T-cell (primary cell): ENCODE measurements at regions not wholly inside any gene's neighbourhood (a gene's known extent, or its start where the extent isn't known, plus 50 kb on each side); places are given as distances from the start of the nearest gene placed in this dataset.

Source experiments
- ATAC-seq, 4 experiments: fragments of 200-7000 bp in 3 of 4; fragments of 150-1000 bp in 1 of 4; cut with Tn5 transposase; replicated peaks in 1 of 4; 1 replicate in 3 of 4; 2 replicates in 1 of 4; pipeline ENCODE4 v1.10.0; 2021; ENCODE audit warnings: moderate library complexity in 3 of 4, mild to moderate bottlenecking in 2 of 4, moderate number of reproducible peaks in 1 of 4
- CTCF ChIA-PET, 2 donors: fragments of 300-600 bp; sonication (Branson Sonifier 250); formaldehyde crosslinking; loops; one replicate each; lab custom pipeline; 2022; ENCODE audit warnings: antibody characterized with exemption in 2 of 2; lab: Charles Lee
- POLR2A ChIA-PET, 2 donors: fragments of 300-600 bp; sonication (Branson Sonifier 250); formaldehyde crosslinking; loops; one replicate each; lab custom pipeline; 2022; ENCODE audit warnings: antibody characterized with exemption in 2 of 2; lab: Charles Lee
- DNase-seq, 35 experiments: peaks; one replicate each; pipeline versions ENCODE4 v3.0.0 to v3.0.0-alpha.2; 2013 to 2023
- H3K27ac ChIP-seq: one replicate; pipeline ENCODE4 v1.5.1; 2013; ENCODE audit warnings: low read length
- H3K27me3 ChIP-seq, 2 experiments: replicated peaks in 1 of 2; 1 replicate in 1 of 2; 2 replicates in 1 of 2; pipeline versions ENCODE4 v1.6.1 to v1.7.0; 2013; ENCODE audit warnings: low read length in 1 of 2, mixed read lengths in 1 of 2; ENCODE audit not compliant: control insufficient read depth in 2 of 2, insufficient read depth in 2 of 2; ENCODE audit errors: extremely low read depth in 1 of 2
- H3K36me3 ChIP-seq, 2 donors: 1 replicate in 1 of 2; 2 replicates in 1 of 2; pipeline versions ENCODE4 v1.6.1 to v1.7.0; 2013; ENCODE audit warnings: low read length in 1 of 2; ENCODE audit not compliant: control insufficient read depth in 2 of 2, insufficient read depth in 1 of 2; ENCODE audit errors: extremely low read depth in 1 of 2
- H3K4me1 ChIP-seq, 2 experiments: 1 replicate in 1 of 2; 2 replicates in 1 of 2; pipeline versions ENCODE4 v1.6.1 to v1.7.0; 2013; ENCODE audit warnings: low read length in 2 of 2, mixed read lengths in 1 of 2; ENCODE audit not compliant: insufficient read depth in 2 of 2, control insufficient read depth in 1 of 2; ENCODE audit errors: extremely low read depth in 1 of 2
- H3K4me3 ChIP-seq, 2 donors: 1 replicate in 1 of 2; 2 replicates in 1 of 2; pipeline versions ENCODE4 v1.5.1 to v1.7.0; 2013; ENCODE audit warnings: mild to moderate bottlenecking in 2 of 2, low read length in 1 of 2, moderate library complexity in 1 of 2; ENCODE audit not compliant: control insufficient read depth in 1 of 2; ENCODE audit errors: extremely low read depth in 1 of 2
- H3K9me3 ChIP-seq: 2 replicates; pipeline ENCODE4 v1.7.0; 2013
- H3K27ac Mint-ChIP-seq, 2 donors: one replicate each; pipeline ENCODE4 v1.8.0; 2020 to 2021; ENCODE audit warnings: mild to moderate bottlenecking in 2 of 2, mixed read lengths in 2 of 2
- H3K27me3 Mint-ChIP-seq, 2 donors: one replicate each; pipeline ENCODE4 v1.8.0; 2021 to 2022; ENCODE audit warnings: mixed read lengths in 2 of 2
- H3K36me3 Mint-ChIP-seq: one replicate; pipeline ENCODE4 v1.8.0; 2021; ENCODE audit warnings: mixed read lengths
- H3K4me1 Mint-ChIP-seq, 3 donors: one replicate each; pipeline ENCODE4 v1.8.0; 2020 to 2022; ENCODE audit warnings: mixed read lengths in 3 of 3, mild to moderate bottlenecking in 1 of 3
- H3K4me3 Mint-ChIP-seq, 3 donors: one replicate each; pipeline ENCODE4 v1.8.0; 2020 to 2022; ENCODE audit warnings: mild to moderate bottlenecking in 3 of 3, mixed read lengths in 3 of 3, moderate library complexity in 3 of 3
- H3K9me3 Mint-ChIP-seq, 3 donors: one replicate each; pipeline ENCODE4 v1.8.0; 2020 to 2022; ENCODE audit warnings: mixed read lengths in 3 of 3
- WGBS: methylation state at CpG from one replicate; pipeline ENCODE4 v1.1.5; 2013; ENCODE audit warnings: missing lambda C conversion rate; ENCODE audit not compliant: insufficient coverage; 5-methylcytosine and 5-hydroxymethylcytosine counted together

- Histone ChIP-seq H3K9me3 (no peaks in the 10 kb centered on the region), H3K27me3 (no peaks in the 10 kb centered on the region), H3K27ac (no peak overlapping the region), H3K4me1 (no peaks in the 10 kb centered on the region), H3K4me3 (no peak overlapping the region), H3K36me3 (no peaks in the 10 kb centered on the region)
- no peaks in the 10 kb centered on the region for H3K9me3 Mint-ChIP-seq
- ChIA-PET CTCF (no interaction called here), POLR2A (interaction anchor here (0.6 to 0.7 kb wide), 2 partner anchors 27 to 401 kb away, joined by 3 read pairs; no protein-coding TSS in a partner anchor)
- ATAC-seq: no peak
- WGBS: 84% methylated on average over 2 of the region's 3 CpGs
- H3K36me3 Mint-ChIP-seq: no peaks in the 10 kb centered on the region
- no peak for DNase-seq
- no peak overlapping the region for H3K4me3 Mint-ChIP-seq
- H3K27ac Mint-ChIP-seq: no peak overlapping the region
- no peaks in the 10 kb centered on the region for H3K4me1 Mint-ChIP-seq
- no peaks in the 10 kb centered on the region for H3K27me3 Mint-ChIP-seq
These were observed 201.4 kb downstream of the FOXO1 start for GRCh38 chr13:40465015-40465390.

GRCh38 chr13:40466272-40466671 is 200.2 kb downstream of the FOXO1 start:
- H3K4me3 ChIP-seq: no peak overlapping the region
- ATAC-seq (no peak), DNase-seq (no peak)
- 75% methylated on average over 4 of the region's 6 CpGs for WGBS
- H3K9me3 ChIP-seq: no peaks in the 10 kb centered on the region
- Mint-ChIP-seq H3K36me3 (no peaks in the 10 kb centered on the region), H3K4me1 (peaks cover 0 to 3% (median 1%) of the 10 kb centered on the region in 3 donors), H3K4me3 (no peak overlapping the region), H3K9me3 (no peaks in the 10 kb centered on the region), H3K27ac (no peak overlapping the region), H3K27me3 (no peaks in the 10 kb centered on the region)
- no peak overlapping the region for H3K27ac ChIP-seq
- no peaks in the 10 kb centered on the region for H3K27me3 ChIP-seq
- H3K36me3 ChIP-seq: no peaks in the 10 kb centered on the region
- CTCF ChIA-PET: no interaction called here
- POLR2A ChIA-PET: no interaction called here
- no peaks in the 10 kb centered on the region for H3K4me1 ChIP-seq

GRCh38 chr13:40468227-40468838 is 198.1 kb downstream of the FOXO1 start:
- Mint-ChIP-seq H3K9me3 (no peaks in the 10 kb centered on the region), H3K4me3 (no peak overlapping the region), H3K4me1 (peaks cover 3 to 11% (median 8%) of the 10 kb centered on the region in 3 donors), H3K27me3 (no peaks in the 10 kb centered on the region), H3K27ac (no peak overlapping the region), H3K36me3 (no peaks in the 10 kb centered on the region)
- no peak overlapping the region for H3K4me3 ChIP-seq
- H3K9me3 ChIP-seq: no peaks in the 10 kb centered on the region
- DNase-seq: no peak
- WGBS: 73% methylated on average over 2 of the region's 2 CpGs
- H3K27me3 ChIP-seq: no peaks in the 10 kb centered on the region
- ChIA-PET CTCF (no interaction called here), POLR2A (no interaction called here)
- peaks cover 0 to 4% of the 10 kb centered on the region in 2 donors for H3K36me3 ChIP-seq
- no peaks in the 10 kb centered on the region for H3K4me1 ChIP-seq
- ATAC-seq: no peak
- no peak overlapping the region for H3K27ac ChIP-seq

- Mint-ChIP-seq H3K27ac (no peak overlapping the region), H3K9me3 (no peaks in the 10 kb centered on the region), H3K4me1 (peaks cover 8 to 19% (median 10%) of the 10 kb centered on the region in 3 donors), H3K27me3 (no peaks in the 10 kb centered on the region), H3K36me3 (no peaks in the 10 kb centered on the region), H3K4me3 (no peak overlapping the region)
- Histone ChIP-seq H3K27me3 (no peaks in the 10 kb centered on the region), H3K9me3 (no peaks in the 10 kb centered on the region), H3K4me1 (no peaks in the 10 kb centered on the region), H3K27ac (no peak overlapping the region), H3K36me3 (peaks cover 0 to 5% of the 10 kb centered on the region in 2 donors), H3K4me3 (no peak overlapping the region)
- CTCF ChIA-PET: no interaction called here
- POLR2A ChIA-PET: no interaction called here
- ATAC-seq (no peak), DNase-seq (no peak)
- WGBS: 89% methylated on average over 8 of the region's 12 CpGs
These were observed 196.7 kb downstream of the FOXO1 start for GRCh38 chr13:40469581-40470310.

GRCh38 chr13:40470660-40471059 is 195.8 kb downstream of the FOXO1 start:
- Histone ChIP-seq H3K27me3 (no peaks in the 10 kb centered on the region), H3K36me3 (peaks cover 0 to 5% of the 10 kb centered on the region in 2 donors), H3K4me1 (no peaks in the 10 kb centered on the region), H3K4me3 (no peak overlapping the region), H3K27ac (no peak overlapping the region), H3K9me3 (no peaks in the 10 kb centered on the region)
- no peak for ATAC-seq
- H3K36me3 Mint-ChIP-seq: no peaks in the 10 kb centered on the region
- DNase-seq: no peak
- peaks cover 0 to 1% (median 0%) of the 10 kb centered on the region in 3 donors for H3K9me3 Mint-ChIP-seq
- H3K27ac Mint-ChIP-seq: no peak overlapping the region
- 100% methylated on average over 1 of the region's 4 CpGs for WGBS
- H3K4me3 Mint-ChIP-seq: no peak overlapping the region
- peaks cover 10 to 28% (median 14%) of the 10 kb centered on the region in 3 donors for H3K4me1 Mint-ChIP-seq
- H3K27me3 Mint-ChIP-seq: no peaks in the 10 kb centered on the region
- CTCF ChIA-PET: no interaction called here
- POLR2A ChIA-PET: no interaction called here

- CTCF ChIA-PET: no interaction called here
- no peak for DNase-seq
These were observed 195.4 kb downstream of the FOXO1 start for GRCh38 chr13:40471076-40471475.

More at GRCh38 chr13:40471076-40471475, 195.4 kb downstream of the FOXO1 start:
- Histone ChIP-seq H3K4me1 (no peaks in the 10 kb centered on the region), H3K4me3 (no peak overlapping the region), H3K9me3 (no peaks in the 10 kb centered on the region), H3K27ac (no peak overlapping the region), H3K27me3 (no peaks in the 10 kb centered on the region), H3K36me3 (peaks cover 0 to 5% of the 10 kb centered on the region in 2 donors)
- WGBS: no CpG with 5 or more reads among the region's 5 CpGs
- ATAC-seq: no peak
- Mint-ChIP-seq H3K27me3 (no peaks in the 10 kb centered on the region), H3K4me1 (peaks cover 14 to 32% (median 16%) of the 10 kb centered on the region in 3 donors), H3K4me3 (no peak overlapping the region), H3K36me3 (no peaks in the 10 kb centered on the region), H3K27ac (no peak overlapping the region), H3K9me3 (peaks cover 0 to 4% (median 0%) of the 10 kb centered on the region in 3 donors)
- POLR2A ChIA-PET: no interaction called here
